ENCODE measurements at regions not wholly inside any gene's neighbourhood (a gene's known extent, or its start where the extent isn't known, plus 50 kb on each side); places are given as distances from the start of the nearest gene placed in this dataset.

DNA sequence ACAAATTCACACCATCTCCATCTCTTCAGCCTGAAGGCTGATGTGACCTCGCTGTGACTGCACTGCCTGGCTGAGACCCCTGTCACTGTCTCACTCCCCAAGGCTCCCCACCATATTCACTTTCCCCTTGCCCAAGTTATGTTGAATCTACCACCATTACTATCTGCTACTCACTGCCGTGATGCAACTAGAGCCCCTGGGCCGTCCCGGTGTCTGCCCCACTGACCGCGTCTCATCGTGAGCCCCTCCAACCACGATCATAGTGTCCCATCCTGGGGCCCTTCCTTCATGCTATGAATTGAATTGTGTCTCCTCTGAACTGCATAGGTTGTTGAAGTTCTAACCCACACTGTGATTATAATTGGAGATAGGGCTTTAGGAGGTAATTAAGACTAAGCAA lies 71.9 kb upstream of the CHST15 start:
- Mint-ChIP-seq H3K9me3 (no peaks in the 10 kb centered on the region), H3K4me1 (no peaks in the 10 kb centered on the region), H3K27ac (no peak overlapping the region), H3K36me3 (no peaks in the 10 kb centered on the region), H3K27me3 (ENCODE audit: low read depth) (peaks cover 6% of the 10 kb centered on the region), H3K4me3 (no peak overlapping the region)
- TF ChIP-seq, protein P1, sequence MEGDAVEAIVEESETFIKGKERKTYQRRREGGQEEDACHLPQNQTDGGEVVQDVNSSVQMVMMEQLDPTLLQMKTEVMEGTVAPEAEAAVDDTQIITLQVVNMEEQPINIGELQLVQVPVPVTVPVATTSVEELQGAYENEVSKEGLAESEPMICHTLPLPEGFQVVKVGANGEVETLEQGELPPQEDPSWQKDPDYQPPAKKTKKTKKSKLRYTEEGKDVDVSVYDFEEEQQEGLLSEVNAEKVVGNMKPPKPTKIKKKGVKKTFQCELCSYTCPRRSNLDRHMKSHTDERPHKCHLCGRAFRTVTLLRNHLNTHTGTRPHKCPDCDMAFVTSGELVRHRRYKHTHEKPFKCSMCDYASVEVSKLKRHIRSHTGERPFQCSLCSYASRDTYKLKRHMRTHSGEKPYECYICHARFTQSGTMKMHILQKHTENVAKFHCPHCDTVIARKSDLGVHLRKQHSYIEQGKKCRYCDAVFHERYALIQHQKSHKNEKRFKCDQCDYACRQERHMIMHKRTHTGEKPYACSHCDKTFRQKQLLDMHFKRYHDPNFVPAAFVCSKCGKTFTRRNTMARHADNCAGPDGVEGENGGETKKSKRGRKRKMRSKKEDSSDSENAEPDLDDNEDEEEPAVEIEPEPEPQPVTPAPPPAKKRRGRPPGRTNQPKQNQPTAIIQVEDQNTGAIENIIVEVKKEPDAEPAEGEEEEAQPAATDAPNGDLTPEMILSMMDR (IDR thresholded peaks at IDR 0.05; ENCODE audit: unreplicated experiment) = no peak
- no peak for DNase-seq (ENCODE audit: low spot score in 2 of 2, unreplicated experiment in 2 of 2)

DNA sequence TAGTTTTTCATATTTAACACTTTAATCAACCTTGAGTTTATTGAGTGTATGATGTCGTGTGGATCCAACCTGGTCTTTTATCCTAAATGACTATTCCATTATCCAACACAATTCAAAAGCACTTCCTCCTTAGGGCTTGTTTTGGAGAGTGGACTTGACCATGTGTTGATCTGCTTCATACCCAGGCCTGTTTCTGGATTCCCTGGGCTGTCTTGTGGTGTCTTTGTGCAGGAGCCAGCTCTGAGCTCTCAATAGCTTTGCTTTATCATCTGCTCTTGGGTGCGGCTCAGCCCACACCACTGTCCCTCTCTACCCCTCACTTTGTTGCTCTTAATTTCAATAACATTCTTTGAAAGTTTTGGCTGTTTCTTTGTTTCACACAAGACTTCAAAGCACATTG lies 70.9 kb upstream of the CHST15 start:
- Mint-ChIP-seq H3K27ac (no peak overlapping the region), H3K4me3 (no peak overlapping the region), H3K36me3 (no peaks in the 10 kb centered on the region), H3K27me3 (ENCODE audit: low read depth) (peaks cover 16% of the 10 kb centered on the region), H3K4me1 (no peaks in the 10 kb centered on the region), H3K9me3 (no peaks in the 10 kb centered on the region)
- no peak for DNase-seq (ENCODE audit: low spot score in 2 of 2, unreplicated experiment in 2 of 2)
- TF ChIP-seq, protein P1 (IDR thresholded peaks at IDR 0.05; ENCODE audit: unreplicated experiment) = no peak

DNA sequence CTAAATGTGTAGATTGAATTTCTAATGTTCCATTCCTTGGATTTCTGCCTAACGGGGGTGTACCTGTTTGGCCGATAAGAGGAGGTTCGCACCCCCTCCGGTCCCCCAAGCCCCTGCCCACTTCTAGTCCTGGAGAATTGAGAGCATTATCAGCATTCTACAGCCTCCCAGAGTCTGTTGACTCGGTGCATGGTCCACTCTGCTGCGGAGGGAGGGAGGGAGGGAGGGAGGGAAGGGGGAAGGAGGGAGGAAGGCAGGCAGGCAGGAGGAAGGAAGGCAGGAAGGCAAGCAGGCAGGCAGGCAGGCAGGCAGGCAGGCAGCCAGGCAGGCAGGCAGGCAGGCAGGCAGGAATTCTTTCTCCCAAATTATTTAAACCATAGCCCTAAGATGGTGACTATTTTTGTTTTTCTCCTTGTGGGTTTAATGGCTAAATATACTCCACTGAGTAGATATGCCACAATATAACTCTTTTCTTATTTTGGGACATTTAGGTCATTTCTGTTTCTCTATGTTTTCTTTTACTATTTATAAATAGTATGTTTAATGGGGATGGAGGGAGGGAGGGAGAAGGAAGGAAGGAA lies 69.5 kb upstream of the CHST15 start:
- no peaks in the 10 kb centered on the region for H3K4me1 Mint-ChIP-seq
- no peak overlapping the region for H3K27ac Mint-ChIP-seq
- no peak for DNase-seq (ENCODE audit: low spot score in 2 of 2, unreplicated experiment in 2 of 2)
- H3K27me3 Mint-ChIP-seq (ENCODE audit: low read depth) = peaks cover 17% of the 10 kb centered on the region
- H3K4me3 Mint-ChIP-seq = no peak overlapping the region
- H3K9me3 Mint-ChIP-seq = peaks cover 2% of the 10 kb centered on the region
- TF ChIP-seq, protein P1 (IDR thresholded peaks at IDR 0.05; ENCODE audit: unreplicated experiment) = no peak
- peaks cover 1% of the 10 kb centered on the region for H3K36me3 Mint-ChIP-seq

DNA sequence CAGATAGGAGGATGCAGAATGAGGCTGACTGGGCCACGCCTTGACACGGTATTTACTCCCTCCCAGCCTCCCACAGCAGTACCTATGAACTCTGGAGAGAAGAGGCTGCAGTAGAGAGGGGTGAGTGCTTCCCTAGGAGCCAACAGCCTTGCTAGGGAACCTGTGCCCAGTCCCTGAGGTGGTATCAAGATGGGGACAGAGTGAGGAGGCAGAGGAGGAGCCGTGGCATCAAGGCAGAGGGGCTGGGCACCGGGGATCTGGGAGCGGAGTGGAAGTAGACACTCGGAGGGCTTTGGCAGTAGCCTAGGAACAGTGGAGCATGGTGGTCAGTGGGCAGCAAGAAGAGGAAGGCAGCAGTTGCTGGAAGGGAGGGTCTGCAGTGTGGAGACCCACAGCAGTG lies 68.7 kb upstream of the CHST15 start:
- no peak for DNase-seq (ENCODE audit: low spot score in 2 of 2, unreplicated experiment in 2 of 2)
- TF ChIP-seq, protein P1 (IDR thresholded peaks at IDR 0.05; ENCODE audit: unreplicated experiment) = no peak
- Mint-ChIP-seq H3K4me3 (no peak overlapping the region), H3K4me1 (peaks cover 5% of the 10 kb centered on the region), H3K27me3 (ENCODE audit: low read depth) (peaks cover 17% of the 10 kb centered on the region), H3K9me3 (peaks cover 7% of the 10 kb centered on the region), H3K36me3 (peaks cover 2% of the 10 kb centered on the region), H3K27ac (no peak overlapping the region)

DNA sequence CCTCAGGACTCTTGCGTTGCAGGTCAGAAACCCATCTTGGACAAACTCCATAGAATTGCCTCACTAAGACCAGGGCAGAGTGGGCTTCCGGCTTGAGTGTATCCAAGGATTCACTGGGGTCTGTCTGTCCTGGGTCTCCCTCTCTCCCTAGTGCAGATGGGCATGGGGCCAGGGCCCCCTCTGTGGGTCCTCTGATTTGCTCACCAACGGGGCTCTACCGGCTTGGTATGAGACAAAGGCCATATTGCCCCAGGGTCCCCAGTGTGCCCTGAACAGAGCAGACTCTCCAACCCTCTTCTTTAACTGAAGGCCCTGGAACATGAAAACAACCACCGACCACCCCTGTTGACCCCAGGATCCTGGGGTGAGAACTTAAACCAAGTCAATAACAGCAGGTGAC lies 68.2 kb upstream of the CHST15 start:
- H3K9me3 Mint-ChIP-seq = peaks cover 7% of the 10 kb centered on the region
- H3K4me1 Mint-ChIP-seq = peaks cover 8% of the 10 kb centered on the region
- H3K36me3 Mint-ChIP-seq = peaks cover 2% of the 10 kb centered on the region
- H3K4me3 Mint-ChIP-seq = no peak overlapping the region
- DNase-seq (ENCODE audit: low spot score in 2 of 2, unreplicated experiment in 2 of 2) = no peak
- no peak overlapping the region for H3K27ac Mint-ChIP-seq
- TF ChIP-seq, protein P1 (IDR thresholded peaks at IDR 0.05; ENCODE audit: unreplicated experiment) = no peak
- peaks cover 17% of the 10 kb centered on the region for H3K27me3 Mint-ChIP-seq (ENCODE audit: low read depth)

All from mesothelial cell of epicardium (in vitro differentiated cells).